ACHN (cell line): ENCODE measurements at regions not wholly inside any gene's neighbourhood (a gene's known extent, or its start where the extent isn't known, plus 50 kb on each side); places are given as distances from the start of the nearest gene placed in this dataset.
"Not testable (repeated sequence)": the region's sequence is repeated elsewhere in the genome, so short reads cannot be mapped to it uniquely, and the experiment has no call there.

ENCODE experiments used
- DNase-seq: peaks from one replicate; pipeline ENCODE4 v3.0.0-alpha.2; 2015
- in situ Hi-C: cut with HindIII; loops from 2 replicates; pipeline ENCODE4 v1.10.0; 2017; ENCODE audit warnings: low sequenced_read_pairs, low pct_ligation_motif_present, low pct_unique_long_range_greater_than_20kb

- in situ Hi-C loops, result no loop called here
- DNase-seq, result no peak
Observed at GRCh38 chr7:145839814-145840213, 276.8 kb upstream of the CNTNAP2 start.

GRCh38 chr7:145831616-145832206, 284.9 kb upstream of the CNTNAP2 start:
- in situ Hi-C loops, result no loop called here
- DNase-seq, result no peak

GRCh38 chr7:145817687-145818086, 298.9 kb upstream of the CNTNAP2 start:
- DNase-seq, result no peak
- in situ Hi-C loops, result no loop called here

- in situ Hi-C loops, result no loop called here
- no peak for DNase-seq
Observed at GRCh38 chr7:145812218-145812617, 304.4 kb upstream of the CNTNAP2 start.

- in situ Hi-C loops, DNase-seq: not testable (repeated sequence)
Observed at GRCh38 chr7:145805496-145805895, 311.1 kb upstream of the CNTNAP2 start.

- in situ Hi-C loops, result no loop called here
- DNase-seq, result no peak
Observed at GRCh38 chr7:145797507-145797906, 319.1 kb upstream of the CNTNAP2 start.

GRCh38 chr7:145795132-145795531, 321.5 kb upstream of the CNTNAP2 start:
- in situ Hi-C loops, result no loop called here
- DNase-seq, result no peak

GRCh38 chr7:145784809-145785780, 331.5 kb upstream of the CNTNAP2 start:
- in situ Hi-C loops, result no loop called here
- DNase-seq, result no peak

- in situ Hi-C loops, DNase-seq: not testable (repeated sequence)
Observed at GRCh38 chr7:145781388-145781787, 335.2 kb upstream of the CNTNAP2 start.

GRCh38 chr7:145779140-145779539, 337.5 kb upstream of the CNTNAP2 start:
- in situ Hi-C loops, result no loop called here

GRCh38 chr7:145774777-145775176, 341.8 kb upstream of the CNTNAP2 start:
- no peak for DNase-seq
- in situ Hi-C loops, result no loop called here

More at GRCh38 chr7:145779140-145779539, 337.5 kb upstream of the CNTNAP2 start:
- DNase-seq, result no peak

- no peak for DNase-seq
- in situ Hi-C loops, result no loop called here
Observed at GRCh38 chr7:145753004-145753403, 363.6 kb upstream of the CNTNAP2 start.

GRCh38 chr7:145737617-145738016, 379.0 kb upstream of the CNTNAP2 start:
- in situ Hi-C loops, result no loop called here
- DNase-seq, result no peak

- in situ Hi-C loops, result no loop called here
- DNase-seq, result no peak
Observed at GRCh38 chr7:145735061-145735460, 381.5 kb upstream of the CNTNAP2 start.

GRCh38 chr7:145732521-145732920, 384.1 kb upstream of the CNTNAP2 start:
- in situ Hi-C loops, result no loop called here
- no peak for DNase-seq

GRCh38 chr7:145729691-145730090, 386.9 kb upstream of the CNTNAP2 start:
- DNase-seq, result no peak
- in situ Hi-C loops, result no loop called here

- DNase-seq, result no peak
- in situ Hi-C loops, result no loop called here
Observed at GRCh38 chr7:145718129-145718528, 398.5 kb upstream of the CNTNAP2 start.

GRCh38 chr7:145700488-145700887, 416.1 kb upstream of the CNTNAP2 start:
- in situ Hi-C loops, result no loop called here
- DNase-seq, result no peak

GRCh38 chr7:145698526-145699262, 417.9 kb upstream of the CNTNAP2 start:
- DNase-seq, result no peak
- in situ Hi-C loops, result no loop called here
